DND-41 (cell line): ENCODE measurements at regions not wholly inside any gene's neighbourhood (a gene's known extent, or its start where the extent isn't known, plus 50 kb on each side); places are given as distances from the start of the nearest gene placed in this dataset.

Experiments
- EZH2 ChIP-seq: IDR thresholded peaks from 3 replicates; pipeline ENCODE4 v1.6.1; 2012; ENCODE audit warnings: borderline replicate concordance, low read depth, mild to moderate bottlenecking, moderate library complexity, low read length, inconsistent platforms; ENCODE audit not compliant: severe bottlenecking
- TF ChIP-seq, protein P1 (sequence below): IDR thresholded peaks from 2 replicates; pipeline ENCODE4 v1.5.1; 2012; ENCODE audit warnings: borderline replicate concordance, low read length, moderate library complexity, mild to moderate bottlenecking; ENCODE audit not compliant: poor library complexity, severe bottlenecking; ENCODE audit errors: extremely low read depth

DNA sequence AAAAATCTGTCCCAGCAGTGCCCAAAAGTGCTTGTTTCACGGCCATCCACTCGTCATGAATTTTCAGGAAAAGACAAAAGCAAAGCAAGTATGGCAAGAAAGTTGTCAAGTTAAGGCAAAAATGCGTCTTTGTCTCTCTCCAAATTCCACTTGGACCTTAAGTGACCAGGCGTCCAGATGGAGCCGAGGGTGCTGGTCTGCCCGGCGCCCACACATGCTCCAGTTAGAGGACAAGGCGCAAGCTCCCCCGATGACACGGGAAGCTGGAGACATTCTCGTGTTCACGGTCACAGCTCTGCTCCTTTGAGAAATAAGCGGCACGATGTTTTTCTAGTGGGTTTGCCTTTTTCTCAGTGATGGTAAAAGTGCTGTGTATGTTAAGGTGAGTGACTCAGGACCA lies 219.0 kb downstream of the BRD1 start:
- TF ChIP-seq, protein P1, sequence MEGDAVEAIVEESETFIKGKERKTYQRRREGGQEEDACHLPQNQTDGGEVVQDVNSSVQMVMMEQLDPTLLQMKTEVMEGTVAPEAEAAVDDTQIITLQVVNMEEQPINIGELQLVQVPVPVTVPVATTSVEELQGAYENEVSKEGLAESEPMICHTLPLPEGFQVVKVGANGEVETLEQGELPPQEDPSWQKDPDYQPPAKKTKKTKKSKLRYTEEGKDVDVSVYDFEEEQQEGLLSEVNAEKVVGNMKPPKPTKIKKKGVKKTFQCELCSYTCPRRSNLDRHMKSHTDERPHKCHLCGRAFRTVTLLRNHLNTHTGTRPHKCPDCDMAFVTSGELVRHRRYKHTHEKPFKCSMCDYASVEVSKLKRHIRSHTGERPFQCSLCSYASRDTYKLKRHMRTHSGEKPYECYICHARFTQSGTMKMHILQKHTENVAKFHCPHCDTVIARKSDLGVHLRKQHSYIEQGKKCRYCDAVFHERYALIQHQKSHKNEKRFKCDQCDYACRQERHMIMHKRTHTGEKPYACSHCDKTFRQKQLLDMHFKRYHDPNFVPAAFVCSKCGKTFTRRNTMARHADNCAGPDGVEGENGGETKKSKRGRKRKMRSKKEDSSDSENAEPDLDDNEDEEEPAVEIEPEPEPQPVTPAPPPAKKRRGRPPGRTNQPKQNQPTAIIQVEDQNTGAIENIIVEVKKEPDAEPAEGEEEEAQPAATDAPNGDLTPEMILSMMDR = no peak
- TF ChIP-seq EZH2 = no peak
